Stimulated activated CD8-positive, alpha-beta memory T cell treated with anti-CD3 and anti-CD28 coated beads, Interleukin-4, amount 100 ng/mL, for 24 hours (primary cell): ENCODE measurements at regions not wholly inside any gene's neighbourhood (a gene's known extent, or its start where the extent isn't known, plus 50 kb on each side); places are given as distances from the start of the nearest gene placed in this dataset.
"Not testable (repeated sequence)": the region's sequence is repeated elsewhere in the genome, so short reads cannot be mapped to it uniquely, and the experiment has no call there.

Experiments used
- DNase-seq: peaks from one replicate; pipeline ENCODE4 v3.0.0-alpha.2; 2020; ENCODE audit warnings: low read depth

DNA sequence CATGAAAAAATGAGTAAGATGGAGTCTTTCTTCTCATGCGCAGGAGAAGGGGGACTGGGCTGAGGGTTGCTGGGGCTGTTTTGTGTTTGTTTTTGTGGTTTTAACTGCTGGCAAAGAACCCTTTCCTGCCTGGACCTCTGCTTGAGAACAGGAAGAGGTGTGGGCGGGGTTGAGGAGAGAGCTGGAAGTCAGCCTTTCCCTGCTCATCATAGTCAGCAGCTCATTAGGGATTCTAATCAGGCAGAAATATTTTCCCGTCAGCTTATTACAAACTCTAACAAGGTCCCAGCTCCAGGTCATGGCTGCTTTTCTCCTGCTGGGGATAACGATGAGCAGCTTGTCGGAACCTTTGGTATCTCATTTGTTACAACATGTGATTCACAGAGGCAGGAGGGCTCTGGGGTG lies 185.0 kb upstream of the NRXN3 start:
- no peak for DNase-seq

DNA sequence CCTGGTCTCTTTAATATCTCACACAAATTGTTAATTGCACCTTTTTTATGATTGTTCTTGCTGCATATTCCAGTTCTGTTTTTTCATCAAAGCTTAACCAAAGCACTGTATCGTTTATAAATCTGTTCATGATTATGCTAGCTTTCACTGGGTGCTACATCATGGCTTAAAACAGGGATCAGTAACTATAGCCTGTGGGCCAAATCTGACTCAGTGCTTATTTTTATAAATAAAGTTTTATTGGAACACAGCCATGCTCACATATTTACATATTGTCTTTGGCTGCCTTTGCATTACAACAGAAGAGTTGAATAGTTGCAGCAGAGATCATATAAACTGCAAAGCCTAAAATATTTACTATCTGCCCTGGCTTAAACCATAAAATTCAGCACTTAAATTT lies 183.4 kb upstream of the NRXN3 start:
- no peak for DNase-seq

DNA sequence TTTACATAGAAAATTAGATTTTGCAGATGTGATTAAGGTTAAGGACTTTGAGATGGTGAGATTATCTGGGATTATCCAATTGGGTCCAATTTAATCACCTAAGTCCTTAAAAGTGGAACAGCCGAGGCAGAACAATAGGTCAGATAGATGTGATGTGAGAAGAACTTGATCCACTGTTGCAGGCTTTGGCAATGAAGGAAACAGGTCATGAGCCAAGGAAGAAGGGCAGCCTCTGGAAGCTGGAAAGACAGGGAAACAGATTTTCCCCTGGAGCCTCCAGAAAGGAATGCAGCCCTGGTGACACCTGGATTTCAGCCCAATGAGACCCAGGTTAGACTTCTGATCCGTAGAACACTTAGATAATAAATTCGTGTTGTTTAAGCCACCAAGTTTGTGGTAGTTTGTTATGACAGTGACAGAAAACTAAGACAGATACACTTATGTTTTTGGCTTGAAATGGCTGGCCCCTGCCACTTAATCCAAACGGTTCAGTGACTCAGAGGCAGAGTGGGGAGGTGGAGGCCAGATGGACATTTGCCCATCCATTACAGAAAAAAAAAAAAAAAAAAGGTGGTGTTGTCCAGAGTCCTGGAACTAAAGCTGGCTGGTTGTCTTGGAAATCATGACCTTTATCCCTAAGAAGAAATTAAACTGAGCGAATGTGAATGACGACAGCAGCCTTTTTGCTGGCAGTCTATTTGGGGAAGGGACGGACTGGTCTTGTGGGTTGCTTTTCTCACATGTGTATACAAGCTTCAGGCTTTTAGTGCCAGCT lies 181.9 kb upstream of the NRXN3 start:
- no peak for DNase-seq

DNA sequence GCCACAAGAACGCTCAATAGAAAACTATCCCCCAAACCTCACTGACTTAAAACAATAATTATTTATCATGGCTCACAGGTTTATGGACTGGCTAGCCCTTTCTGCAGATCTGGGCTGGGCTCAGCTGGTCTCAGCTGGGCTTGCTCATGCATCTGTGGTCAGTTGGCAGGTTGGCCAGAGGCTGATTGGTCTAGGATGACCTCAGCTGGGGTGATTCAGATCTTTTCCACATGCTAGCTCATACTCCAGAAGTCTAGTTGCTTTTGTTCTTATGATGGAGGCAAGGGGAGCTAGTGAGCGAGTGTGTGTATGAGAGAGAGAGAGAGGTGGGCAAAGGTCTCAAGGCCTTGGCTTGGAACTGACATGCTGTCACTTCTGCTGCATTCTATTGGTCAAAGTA lies 181.2 kb upstream of the NRXN3 start:
- DNase-seq: no peak

DNA sequence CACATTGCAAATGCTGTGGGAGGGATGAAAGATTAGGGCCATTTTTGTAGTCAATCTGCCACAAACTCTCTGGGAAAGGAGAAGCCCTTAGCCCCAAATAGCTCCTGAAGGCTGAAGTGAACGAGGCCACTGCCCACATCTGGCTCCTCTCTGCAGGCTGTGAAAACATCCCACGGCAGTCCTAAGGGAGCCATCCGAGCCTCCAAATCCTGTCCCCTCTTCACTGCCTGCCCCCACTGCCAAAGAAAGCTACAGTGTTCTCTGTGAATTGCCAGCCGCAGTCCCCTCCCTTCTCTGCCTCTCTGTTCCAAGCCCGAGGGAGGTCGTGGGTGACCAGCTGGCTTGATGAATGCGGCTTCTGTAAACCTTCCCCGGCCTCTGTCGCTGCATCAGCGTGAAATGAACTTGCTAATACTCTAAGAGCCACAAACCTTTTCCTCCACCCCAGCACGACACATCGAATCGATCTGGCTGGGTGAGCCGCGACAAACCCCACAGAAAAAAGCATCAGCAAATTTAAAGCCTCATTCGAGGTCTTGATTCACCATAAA lies 180.7 kb upstream of the NRXN3 start:
- DNase-seq: no peak

DNA sequence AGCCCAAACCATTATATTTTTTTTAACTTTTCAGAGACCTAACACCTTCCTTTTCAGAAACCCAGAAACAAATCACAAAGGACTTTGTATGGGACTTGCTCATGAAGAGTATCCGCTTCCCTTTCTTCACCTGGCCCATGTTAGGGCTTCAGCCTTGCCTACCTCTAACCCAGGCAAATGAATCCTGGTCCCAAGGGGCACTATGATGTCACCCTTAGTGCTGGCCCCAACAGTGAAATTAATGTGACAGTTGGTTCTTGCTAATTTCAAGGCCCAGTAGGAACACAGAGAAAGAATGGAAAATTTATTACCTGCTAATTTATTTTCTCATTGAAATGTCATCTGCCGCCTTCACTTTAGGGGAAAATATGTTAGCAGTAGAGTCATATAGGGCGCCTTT lies 179.8 kb upstream of the NRXN3 start:
- DNase-seq: no peak

DNA sequence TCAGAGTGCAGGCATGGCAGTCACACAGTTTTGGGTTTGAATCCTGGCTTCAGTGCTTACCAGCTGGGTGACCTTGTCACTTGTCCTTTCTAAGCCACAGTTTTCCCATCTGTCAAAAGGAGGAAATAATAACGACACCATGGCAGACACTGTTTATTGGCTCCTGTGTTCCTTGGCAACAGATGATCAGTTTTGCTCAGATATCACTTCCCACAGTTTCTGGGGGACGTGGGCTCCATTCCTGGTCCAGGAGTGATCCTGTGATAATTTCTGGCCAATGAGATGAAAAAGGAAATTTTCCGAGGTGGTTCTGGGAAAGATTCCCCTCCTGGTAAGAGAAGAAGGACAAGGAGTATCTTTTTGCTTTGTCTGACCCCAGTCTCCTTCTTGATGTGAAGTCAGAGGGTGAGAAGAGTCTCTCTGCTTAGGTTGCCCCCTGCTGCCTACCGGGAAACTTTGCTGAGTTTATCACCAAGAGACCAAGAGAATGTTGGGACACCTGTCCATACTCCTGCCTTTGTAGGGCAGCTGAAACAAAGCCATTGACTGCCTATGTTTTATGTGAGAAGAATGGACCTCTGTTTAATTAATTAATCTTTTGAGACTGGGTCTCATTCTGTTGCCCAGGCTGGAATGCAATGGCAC lies 178.9 kb upstream of the NRXN3 start:
- DNase-seq: no peak

DNA sequence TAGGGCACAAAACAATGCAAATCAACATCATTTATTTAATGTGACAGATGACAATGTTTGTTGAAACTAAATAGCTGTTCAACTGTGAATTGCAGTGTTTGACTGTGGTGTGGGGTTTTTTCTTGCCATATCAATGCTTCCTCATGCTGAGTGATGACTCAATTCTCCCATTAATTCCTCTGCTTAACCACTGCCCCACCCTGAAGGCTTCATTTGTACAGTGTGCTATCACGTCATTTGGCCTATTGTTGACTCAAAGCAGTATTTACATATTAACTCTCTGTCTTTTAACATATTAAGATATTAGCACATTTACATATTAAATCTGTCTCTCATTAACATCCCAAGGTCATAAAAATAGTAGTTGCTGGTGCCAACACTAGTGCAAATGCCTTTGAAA lies 164.8 kb upstream of the NRXN3 start:
- DNase-seq: no peak

DNA sequence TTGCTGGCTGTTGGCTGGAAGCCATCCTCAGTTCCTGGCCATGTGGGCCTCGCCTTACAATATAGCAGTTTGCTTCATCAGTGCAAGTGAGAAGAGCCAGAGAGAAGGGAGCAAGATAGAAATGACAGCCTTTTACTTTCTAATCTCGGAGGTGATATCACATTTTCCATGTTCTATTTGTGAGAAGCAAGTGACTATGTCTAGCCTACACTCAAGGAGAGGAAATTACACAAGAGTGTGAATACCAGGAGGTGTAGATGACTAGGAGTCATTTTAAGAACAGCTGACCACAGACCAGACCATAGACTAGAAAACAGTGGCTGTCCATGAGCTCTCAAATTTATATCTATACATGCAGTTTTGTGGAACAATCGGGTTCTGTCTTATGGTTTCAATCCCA lies 163.0 kb upstream of the NRXN3 start:
- DNase-seq: no peak

DNA sequence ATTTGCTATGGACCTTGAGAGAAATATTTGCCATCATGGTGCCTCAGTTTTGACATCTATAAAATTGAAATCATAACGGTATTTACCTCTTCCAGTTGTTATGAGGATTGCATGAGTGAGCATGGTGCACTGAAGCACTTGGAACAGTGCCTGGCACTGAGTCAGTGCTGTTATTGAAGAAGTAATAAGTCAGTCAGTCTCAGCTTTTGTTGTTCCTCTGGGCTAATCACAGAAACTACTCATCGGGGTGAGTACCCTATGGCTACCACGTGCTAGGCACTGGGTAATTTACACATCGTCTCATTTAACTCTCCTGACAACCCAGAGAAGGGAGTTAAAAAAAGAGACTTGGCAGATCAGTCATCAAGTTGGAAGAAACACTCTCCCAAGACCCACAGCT lies 159.5 kb upstream of the NRXN3 start:
- no peak for DNase-seq

DNA sequence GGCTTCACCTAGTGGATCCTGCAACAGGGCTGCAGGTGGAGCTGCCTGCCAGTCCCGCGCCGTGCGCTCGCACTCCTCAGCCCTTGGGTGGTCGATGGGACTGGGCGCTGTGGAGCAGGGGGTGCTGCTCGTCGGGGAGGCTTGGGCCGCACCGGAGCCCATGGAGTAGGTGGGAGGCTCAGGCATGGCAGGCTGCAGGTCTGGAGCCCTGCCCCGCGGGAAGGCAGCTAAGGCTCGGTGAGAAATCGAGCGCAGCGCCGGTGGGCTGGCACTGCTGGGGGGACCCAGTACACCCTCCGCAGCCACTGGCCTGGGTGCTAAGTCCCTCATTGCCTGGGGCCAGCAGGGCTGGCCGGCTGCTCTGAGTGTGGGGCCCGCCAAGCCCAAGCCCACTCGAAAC lies 156.3 kb upstream of the NRXN3 start:
- not testable (repeated sequence) for DNase-seq

DNA sequence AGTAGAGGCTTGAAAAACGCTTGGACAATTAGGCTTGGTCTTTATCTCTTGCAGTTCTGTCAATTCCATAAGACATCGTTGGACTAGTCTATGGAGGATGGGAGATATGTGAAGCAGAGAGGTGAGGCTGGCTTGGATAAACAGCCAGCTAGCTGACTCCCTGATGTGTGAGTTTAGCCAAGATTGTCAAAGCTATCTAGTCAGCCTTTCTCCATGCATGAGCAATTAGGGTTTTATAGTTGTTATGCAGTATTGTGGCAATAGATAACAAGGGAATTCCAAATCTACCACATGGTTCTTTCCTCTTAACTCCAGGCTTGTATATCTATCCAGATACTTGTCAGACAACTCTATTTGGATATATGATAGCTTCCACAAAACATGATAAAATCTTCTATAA lies 153.6 kb upstream of the NRXN3 start:
- no peak for DNase-seq

DNA sequence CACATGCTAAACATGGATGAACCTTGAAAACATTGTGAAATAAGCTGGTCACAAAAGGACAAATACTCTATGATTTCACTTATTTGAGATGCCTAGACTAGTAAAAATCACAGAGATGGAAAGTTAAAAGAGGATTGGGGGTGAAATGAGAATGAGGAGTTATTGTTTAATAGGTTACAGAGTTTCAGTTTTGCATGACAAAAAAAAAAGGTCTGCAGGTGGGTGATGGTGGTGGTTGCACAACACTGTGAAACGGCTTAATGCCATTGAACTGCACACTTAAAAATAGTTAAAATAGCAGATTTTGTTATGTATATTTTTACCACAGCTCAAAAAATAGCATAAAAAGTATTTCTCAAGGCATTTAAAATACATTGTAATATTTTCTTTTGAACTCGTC lies 151.9 kb upstream of the NRXN3 start:
- no peak for DNase-seq

DNA sequence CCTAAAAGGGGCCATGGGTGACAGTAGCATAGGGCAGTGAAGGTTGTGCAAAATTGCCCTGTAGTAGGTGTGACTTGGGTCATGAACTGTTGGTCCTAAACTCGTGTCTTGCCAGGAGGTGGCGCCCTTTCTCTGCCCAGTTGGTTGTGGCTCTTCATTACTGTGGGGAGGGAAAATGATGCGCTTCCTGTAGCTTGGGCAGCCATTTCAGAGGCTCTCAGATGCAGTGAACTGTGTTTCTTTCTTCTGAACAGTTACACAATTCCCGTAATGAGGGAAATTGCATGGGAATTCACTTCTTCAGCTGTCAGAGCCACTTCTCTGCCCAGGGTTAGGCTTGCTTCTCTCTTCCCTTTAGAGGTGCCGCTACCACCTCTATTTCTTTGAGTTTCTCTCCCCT lies 148.1 kb upstream of the NRXN3 start:
- DNase-seq: peak; percentile 26

DNA sequence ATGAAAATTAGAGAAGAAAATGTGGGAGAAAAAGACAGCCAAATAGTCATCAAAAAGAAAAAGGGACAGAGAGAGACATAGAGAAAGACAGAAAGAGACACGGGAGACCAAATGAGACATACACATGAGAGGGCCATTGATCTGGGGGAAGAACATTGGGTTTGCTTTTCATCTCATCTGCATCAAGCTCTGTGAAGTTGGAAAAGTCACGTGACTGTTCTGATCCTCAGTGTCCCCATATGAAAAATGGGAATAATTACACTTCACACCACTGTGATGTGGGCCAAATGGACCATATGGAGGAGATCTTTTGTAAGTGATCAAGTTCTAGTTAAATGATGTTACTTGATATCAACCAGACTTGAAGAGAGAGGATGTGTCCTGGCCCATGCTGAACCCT lies 147.1 kb upstream of the NRXN3 start:
- DNase-seq: no peak

DNA sequence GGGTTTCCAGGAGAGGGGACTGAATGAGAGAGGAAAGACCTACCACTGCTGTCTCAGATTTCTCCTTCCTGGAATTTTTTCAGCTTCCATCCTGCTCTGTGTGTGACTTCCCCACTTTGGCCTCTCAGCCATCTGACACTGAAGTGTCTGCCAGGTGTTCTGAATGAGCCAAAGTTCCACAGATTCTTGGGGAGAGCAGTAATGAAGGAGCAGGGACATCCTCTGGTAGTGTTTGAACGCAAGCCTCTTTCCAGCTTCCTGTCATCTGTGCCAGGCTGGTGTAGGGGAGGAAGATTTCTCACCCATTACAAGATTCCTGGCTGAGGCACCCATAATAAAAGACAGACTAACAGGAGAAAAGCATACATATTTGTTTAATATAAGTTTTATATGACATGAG lies 141.7 kb upstream of the NRXN3 start:
- DNase-seq: no peak

DNA sequence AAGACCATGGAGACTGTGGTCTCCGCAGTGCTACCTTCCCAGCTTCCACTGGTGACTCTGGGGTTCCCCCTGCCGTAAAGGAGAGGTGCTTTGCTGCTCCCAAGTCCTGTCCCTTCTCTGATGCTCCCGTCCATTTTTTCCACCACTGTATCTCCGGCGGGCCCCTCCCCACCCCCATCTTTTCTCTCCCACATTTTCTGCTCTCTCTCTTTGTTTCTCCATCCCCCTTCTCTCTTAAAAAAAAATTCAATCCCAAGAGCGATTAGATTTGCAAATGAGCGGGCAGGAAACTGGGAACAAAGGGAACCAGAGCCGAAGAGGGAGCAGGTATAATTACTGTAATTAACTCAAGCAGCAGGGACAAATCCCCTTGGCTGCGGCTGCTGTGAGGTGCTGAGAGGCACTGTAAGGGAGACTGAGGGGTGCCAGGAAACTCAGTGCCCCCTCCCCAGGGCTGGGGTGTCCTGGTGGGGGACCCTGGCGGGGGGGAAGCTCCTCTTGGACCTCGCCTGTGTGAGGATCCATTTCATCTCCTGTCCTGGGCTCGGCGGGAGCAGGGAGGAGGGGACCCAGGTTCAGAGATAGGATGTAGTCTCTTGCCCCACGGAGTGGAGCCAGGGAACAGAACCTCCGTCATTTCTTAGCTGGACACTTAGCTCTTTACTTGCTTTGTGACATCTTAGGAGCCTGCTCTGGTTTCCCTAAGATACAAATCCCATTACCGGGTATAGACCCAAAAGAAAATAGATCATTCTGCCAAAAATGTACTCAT lies 140.4 kb upstream of the NRXN3 start:
- DNase-seq: no peak

DNA sequence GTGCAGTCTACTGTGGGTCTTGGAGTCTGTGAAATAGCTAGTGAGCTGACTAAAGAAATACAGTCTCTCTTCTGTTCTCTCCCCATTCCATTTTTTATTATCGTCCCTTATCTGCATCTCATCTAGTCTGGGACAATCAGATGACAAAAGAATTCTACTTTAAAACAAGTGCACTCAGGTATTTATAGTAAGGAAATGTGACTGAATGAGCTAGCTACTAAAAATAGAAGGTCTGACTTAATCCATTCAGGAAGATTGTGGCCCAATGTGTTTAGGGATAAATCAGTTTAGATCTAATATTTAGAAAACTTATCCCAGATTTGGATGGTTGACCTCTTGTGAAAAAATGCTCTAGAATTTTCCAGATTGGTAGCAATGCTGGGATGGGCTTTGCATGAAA lies 126.8 kb upstream of the NRXN3 start:
- DNase-seq: no peak

DNA sequence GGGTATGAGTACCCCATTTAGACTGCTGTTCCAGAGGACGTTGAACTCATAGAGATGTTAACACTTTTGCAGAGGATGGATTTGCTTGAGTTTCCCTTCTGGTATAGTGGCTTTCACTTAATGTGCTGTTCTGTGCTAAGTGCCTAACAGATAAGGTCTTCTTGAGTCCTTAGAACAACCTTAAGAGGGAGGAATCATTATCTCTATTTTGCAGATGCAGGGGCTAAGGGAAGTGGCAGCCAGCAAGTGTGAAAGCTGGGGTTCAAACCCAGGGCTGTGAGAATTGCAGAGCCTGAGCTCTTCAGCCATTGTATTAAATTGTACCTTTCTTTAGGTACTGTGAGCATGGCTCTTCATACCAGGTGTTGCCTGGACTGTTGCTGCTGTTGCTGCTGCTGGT lies 122.1 kb upstream of the NRXN3 start:
- no peak for DNase-seq

DNA sequence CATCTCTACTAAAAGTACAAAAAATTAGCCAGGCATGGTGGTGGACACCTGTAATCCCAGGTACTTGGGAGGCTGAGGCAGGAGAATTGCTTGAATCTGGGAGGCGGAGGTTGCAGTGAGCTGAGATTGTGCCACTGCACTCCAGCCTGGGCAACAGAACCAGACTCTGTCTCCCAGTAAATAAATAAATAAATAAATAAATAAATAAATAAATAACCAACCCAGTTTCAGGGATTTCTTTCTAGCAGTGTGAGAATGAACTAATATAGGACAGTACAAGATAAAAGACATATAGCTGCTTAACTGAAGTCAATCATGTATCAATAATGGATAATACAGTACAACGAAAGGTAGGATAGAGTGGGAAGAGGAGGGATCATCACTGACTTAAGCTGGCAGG lies 113.3 kb upstream of the NRXN3 start:
- not testable (repeated sequence) for DNase-seq

DNA sequence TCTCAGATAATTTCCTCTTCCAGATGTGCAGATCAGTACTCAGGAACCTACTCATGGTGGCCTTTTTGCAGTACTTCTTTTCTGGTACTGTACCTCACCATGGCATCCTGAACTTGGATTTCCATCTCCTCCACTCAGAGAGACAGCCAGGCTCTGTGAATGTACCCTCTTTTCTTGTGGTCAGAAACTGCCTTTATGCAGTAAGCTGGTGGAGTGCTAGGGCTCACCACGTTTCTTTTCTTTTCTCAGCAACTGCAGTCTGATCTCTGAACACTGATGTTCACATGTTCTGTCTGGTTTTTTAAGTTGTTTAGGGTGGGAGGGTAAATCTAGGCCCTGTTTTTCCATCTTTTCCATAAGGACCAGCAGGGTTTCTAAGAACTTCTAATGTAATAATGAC lies 99.8 kb upstream of the NRXN3 start:
- no peak for DNase-seq

DNA sequence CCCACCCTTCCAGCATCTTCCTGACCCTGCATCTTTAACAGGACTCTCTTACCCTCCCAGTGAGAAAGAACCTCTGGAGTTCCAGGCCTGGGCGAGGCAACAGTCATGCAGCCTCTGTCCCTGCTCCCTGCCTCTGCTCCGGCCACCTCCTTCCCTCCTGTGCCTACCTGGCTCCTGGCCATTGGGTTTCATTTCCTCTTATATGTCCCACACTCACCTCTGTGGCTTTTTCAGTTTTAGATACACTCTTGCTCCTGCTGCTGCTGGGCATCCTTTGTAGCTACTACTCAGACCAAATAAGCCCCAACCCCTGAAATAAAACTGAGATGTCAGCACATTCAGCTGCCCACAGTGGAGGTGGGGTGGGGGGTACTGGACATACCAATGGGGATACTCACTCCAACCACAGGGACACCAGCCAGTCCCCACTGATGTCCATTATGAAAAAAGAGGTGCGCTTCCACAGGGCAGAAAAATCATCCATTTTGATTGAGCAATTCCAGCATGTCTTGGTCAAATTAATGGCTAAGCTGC lies 99.1 kb upstream of the NRXN3 start:
- DNase-seq: no peak

DNA sequence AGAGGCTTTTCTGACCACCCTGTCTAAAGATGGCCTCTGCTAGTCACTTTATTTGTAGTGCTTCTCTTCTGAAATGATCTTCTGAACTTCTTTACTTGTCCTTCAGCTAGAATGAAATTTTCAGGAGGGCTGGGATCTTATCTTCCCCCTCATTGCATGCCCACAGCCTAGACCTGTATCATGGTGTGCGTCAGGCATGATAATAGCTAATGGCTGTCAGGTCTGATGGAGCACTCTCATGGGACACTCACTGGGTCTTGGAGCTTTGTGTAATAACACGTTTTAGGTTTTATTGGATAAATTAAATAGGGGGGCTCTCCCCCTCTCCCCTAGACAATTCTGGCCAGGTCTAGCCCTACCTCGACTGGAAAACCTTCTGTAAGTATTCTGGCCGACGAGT lies 97.1 kb upstream of the NRXN3 start:
- DNase-seq: no peak
